ENCODE measurements at regions not wholly inside any gene's neighbourhood (a gene's known extent, or its start where the extent isn't known, plus 50 kb on each side); places are given as distances from the start of the nearest gene placed in this dataset.

DNA sequence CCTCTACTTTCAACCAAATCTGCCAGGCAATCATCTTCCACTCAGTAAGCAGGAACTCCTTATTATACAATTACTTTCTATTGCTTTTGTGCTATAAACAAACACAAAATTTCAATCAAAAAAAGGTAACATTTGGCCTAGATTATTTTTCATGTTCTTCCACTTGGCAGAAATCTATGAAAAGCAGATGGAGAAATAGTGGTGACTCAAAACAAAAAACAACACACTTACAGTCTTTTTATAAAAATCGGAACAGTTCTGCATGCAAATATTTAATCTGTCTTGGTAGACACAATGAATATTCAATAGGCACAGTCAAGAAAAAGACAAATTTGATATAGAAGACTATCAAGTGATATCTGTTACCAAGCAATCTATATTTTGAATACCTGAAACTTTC is 376.8 kb downstream of the RPS29 start:
- no peaks in the 10 kb centered on the region for H3K9me3 ChIP-seq (ENCODE audit: low read length)
- H3K79me2 ChIP-seq (ENCODE audit: low read length): no peaks in the 10 kb centered on the region
- intact Hi-C loops (cut with micrococcal nuclease): no loop called here
- no peak overlapping the region for H2AFZ ChIP-seq (ENCODE audit: low read length)
- ChIA-PET CTCF (no interaction called here), POLR2A (ENCODE audit: unreplicated experiment) (interaction anchor here (0.6 kb wide), 1 partner anchor 1946 kb away, joined by 4 read pairs; no protein-coding TSS in a partner anchor)
- no peak for DNase-seq
- no peak for ATAC-seq
- no peaks in the 10 kb centered on the region for H4K20me1 ChIP-seq (ENCODE audit: low read length)
- H3K27ac ChIP-seq (ENCODE audit: low read length): no peak overlapping the region
- no peaks in the 10 kb centered on the region for H3F3A ChIP-seq (ENCODE audit: low read length, unreplicated experiment)
- H3K9me2 ChIP-seq (replicated peaks; ENCODE audit: low read length): no peaks in the 10 kb centered on the region
- peaks cover 12% of the 10 kb centered on the region for H3K27me3 ChIP-seq (ENCODE audit: low read length)
- H3K36me3 ChIP-seq (ENCODE audit: low read depth, low read length): no peaks in the 10 kb centered on the region
- H3K9ac ChIP-seq (ENCODE audit: low read length): no peak overlapping the region
- H3K4me2 ChIP-seq (ENCODE audit: low read length): no peak overlapping the region
- TF ChIP-seq EZH2phosphoT487 (IDR thresholded peaks at IDR 0.05; ENCODE audit: borderline replicate concordance, low read length) (no peak), EZH2 (IDR thresholded peaks at IDR 0.05; ENCODE audit: low read length, unreplicated experiment) (no peak)
- TF ChIP-seq, protein P1, sequence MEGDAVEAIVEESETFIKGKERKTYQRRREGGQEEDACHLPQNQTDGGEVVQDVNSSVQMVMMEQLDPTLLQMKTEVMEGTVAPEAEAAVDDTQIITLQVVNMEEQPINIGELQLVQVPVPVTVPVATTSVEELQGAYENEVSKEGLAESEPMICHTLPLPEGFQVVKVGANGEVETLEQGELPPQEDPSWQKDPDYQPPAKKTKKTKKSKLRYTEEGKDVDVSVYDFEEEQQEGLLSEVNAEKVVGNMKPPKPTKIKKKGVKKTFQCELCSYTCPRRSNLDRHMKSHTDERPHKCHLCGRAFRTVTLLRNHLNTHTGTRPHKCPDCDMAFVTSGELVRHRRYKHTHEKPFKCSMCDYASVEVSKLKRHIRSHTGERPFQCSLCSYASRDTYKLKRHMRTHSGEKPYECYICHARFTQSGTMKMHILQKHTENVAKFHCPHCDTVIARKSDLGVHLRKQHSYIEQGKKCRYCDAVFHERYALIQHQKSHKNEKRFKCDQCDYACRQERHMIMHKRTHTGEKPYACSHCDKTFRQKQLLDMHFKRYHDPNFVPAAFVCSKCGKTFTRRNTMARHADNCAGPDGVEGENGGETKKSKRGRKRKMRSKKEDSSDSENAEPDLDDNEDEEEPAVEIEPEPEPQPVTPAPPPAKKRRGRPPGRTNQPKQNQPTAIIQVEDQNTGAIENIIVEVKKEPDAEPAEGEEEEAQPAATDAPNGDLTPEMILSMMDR (conservative IDR thresholded peaks at IDR 0.05; ENCODE audit: low read depth, low read length): no peak
- no peak overlapping the region for H3K4me3 ChIP-seq (ENCODE audit: low read length)
- no peaks in the 10 kb centered on the region for H3K4me1 ChIP-seq (ENCODE audit: insufficient read depth, low read length)
- no TSS peak for BruUV-seq (replicated peaks)

DNA sequence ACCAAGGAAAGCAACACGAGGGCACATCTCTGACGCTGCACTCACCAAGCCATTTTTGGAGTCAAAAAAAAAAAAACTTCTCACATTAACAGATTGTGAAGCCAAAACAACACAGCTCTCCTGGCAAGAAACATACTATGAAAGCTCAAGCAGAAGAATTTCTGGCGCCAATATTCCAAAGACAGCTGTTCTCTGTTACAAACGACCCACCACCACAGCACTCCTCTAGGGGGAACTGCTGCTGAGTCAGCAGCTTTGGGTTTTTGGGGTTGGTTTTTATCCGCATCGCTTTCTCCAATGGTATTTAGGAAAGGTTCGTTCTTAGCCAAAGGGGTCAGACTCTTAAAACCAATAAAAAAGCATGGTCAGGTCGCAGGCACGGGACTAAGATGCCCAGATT is 379.4 kb downstream of the RPS29 start:
- Histone ChIP-seq H3F3A (ENCODE audit: low read length, unreplicated experiment) (no peaks in the 10 kb centered on the region), H2AFZ (ENCODE audit: low read length) (no peak overlapping the region), H3K9me2 (replicated peaks; ENCODE audit: low read length) (no peaks in the 10 kb centered on the region), H3K4me3 (ENCODE audit: low read length) (no peak overlapping the region), H3K27me3 (ENCODE audit: low read length) (peaks cover 11% of the 10 kb centered on the region), H3K9me3 (ENCODE audit: low read length) (no peaks in the 10 kb centered on the region), H3K79me2 (ENCODE audit: low read length) (no peaks in the 10 kb centered on the region), H3K36me3 (ENCODE audit: low read depth, low read length) (no peaks in the 10 kb centered on the region), H3K4me2 (ENCODE audit: low read length) (no peak overlapping the region), H3K4me1 (ENCODE audit: insufficient read depth, low read length) (no peaks in the 10 kb centered on the region), H3K27ac (ENCODE audit: low read length) (no peak overlapping the region), H3K9ac (ENCODE audit: low read length) (no peak overlapping the region), H4K20me1 (ENCODE audit: low read length) (no peaks in the 10 kb centered on the region)
- no peak for ATAC-seq
- intact Hi-C loops (cut with micrococcal nuclease): no loop called here
- DNase-seq: no peak
- no TSS peak for BruUV-seq (replicated peaks)
- no peak for TF ChIP-seq EZH2phosphoT487 (IDR thresholded peaks at IDR 0.05; ENCODE audit: borderline replicate concordance, low read length)
- TF ChIP-seq, protein P1 (conservative IDR thresholded peaks at IDR 0.05; ENCODE audit: low read depth, low read length): no peak
- no peak for TF ChIP-seq EZH2 (IDR thresholded peaks at IDR 0.05; ENCODE audit: low read length, unreplicated experiment)
- CTCF ChIA-PET: no interaction called here
- POLR2A ChIA-PET (ENCODE audit: unreplicated experiment): no interaction called here

DNA sequence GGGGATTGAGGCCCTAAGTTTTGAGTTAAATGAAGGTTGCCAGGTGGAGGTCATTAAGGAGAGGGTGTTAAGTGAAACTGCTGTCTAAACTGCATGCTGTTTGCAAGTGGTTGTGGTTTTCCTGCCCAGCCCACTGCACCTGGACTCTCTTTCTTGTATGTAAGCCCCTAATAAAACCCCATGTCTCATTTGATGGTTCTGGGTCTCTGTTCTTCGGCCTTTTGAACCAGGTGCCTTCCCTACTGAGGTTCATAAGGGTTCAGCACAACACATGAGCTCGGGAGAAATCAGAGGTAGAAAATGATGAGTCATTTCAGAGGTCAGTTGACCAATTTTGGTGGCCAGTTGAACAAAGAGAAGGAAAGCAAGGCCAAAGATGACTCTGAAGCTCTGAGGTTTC is 382.5 kb downstream of the RPS29 start:
- Histone ChIP-seq H3K9me3 (ENCODE audit: low read length) (no peaks in the 10 kb centered on the region), H3K27ac (ENCODE audit: low read length) (no peak overlapping the region), H3K4me2 (ENCODE audit: low read length) (no peak overlapping the region), H3K4me3 (ENCODE audit: low read length) (no peak overlapping the region), H3K9ac (ENCODE audit: low read length) (no peak overlapping the region), H3K36me3 (ENCODE audit: low read depth, low read length) (no peaks in the 10 kb centered on the region), H3K9me2 (replicated peaks; ENCODE audit: low read length) (no peaks in the 10 kb centered on the region), H3K27me3 (ENCODE audit: low read length) (peaks cover 10% of the 10 kb centered on the region; the same call in 1 of the 2 replicates), H3F3A (ENCODE audit: low read length, unreplicated experiment) (no peaks in the 10 kb centered on the region), H3K4me1 (ENCODE audit: insufficient read depth, low read length) (no peaks in the 10 kb centered on the region), H4K20me1 (ENCODE audit: low read length) (no peaks in the 10 kb centered on the region), H3K79me2 (ENCODE audit: low read length) (no peaks in the 10 kb centered on the region), H2AFZ (ENCODE audit: low read length) (no peak overlapping the region)
- intact Hi-C loops (cut with micrococcal nuclease): no loop called here
- no TSS peak for BruUV-seq (replicated peaks)
- POLR2A ChIA-PET (ENCODE audit: unreplicated experiment): no interaction called here
- TF ChIP-seq EZH2 (IDR thresholded peaks at IDR 0.05; ENCODE audit: low read length, unreplicated experiment) (no peak), EZH2phosphoT487 (IDR thresholded peaks at IDR 0.05; ENCODE audit: borderline replicate concordance, low read length) (no peak)
- TF ChIP-seq, protein P1 (conservative IDR thresholded peaks at IDR 0.05; ENCODE audit: low read depth, low read length): no peak
- CTCF ChIA-PET: no interaction called here
- no peak for ATAC-seq
- no peak for DNase-seq
